B cell (primary cell): ENCODE measurements at regions not wholly inside any gene's neighbourhood (a gene's known extent, or its start where the extent isn't known, plus 50 kb on each side); places are given as distances from the start of the nearest gene placed in this dataset.

ENCODE experiments used
- ATAC-seq: fragments of 200-7000 bp; cut with Tn5 transposase; one replicate; pipeline ENCODE4 v1.10.0; 2021; ENCODE audit warnings: low read depth, mild to moderate bottlenecking, moderate number of reproducible peaks, moderate library complexity
- CTCF ChIA-PET: fragments of 350-600 bp; sonication (Branson Sonifier 250); formaldehyde crosslinking; loops from one replicate; lab custom pipeline; 2021; ENCODE audit warnings: antibody characterized with exemption, inconsistent platforms; lab: Charles Lee
- POLR2A ChIA-PET: fragments of 350-600 bp; sonication (Branson Sonifier 250); formaldehyde crosslinking; loops from one replicate; lab custom pipeline; 2021; ENCODE audit warnings: antibody characterized with exemption; lab: Charles Lee
- DNase-seq: peaks from one replicate; pipeline ENCODE4 v3.0.0; 2013
- H2AFZ ChIP-seq: 2 replicates; pipeline ENCODE4 v1.6.1; 2012; ENCODE audit warnings: mild to moderate bottlenecking, low read depth, low read length; ENCODE audit not compliant: insufficient read depth, poor library complexity, severe bottlenecking
- H3K27ac ChIP-seq, 2 donors: 1 replicate in 1 of 2; 2 replicates in 1 of 2; pipeline ENCODE4 v1.5.1; 2012 to 2013; ENCODE audit warnings: low read length in 2 of 2, mild to moderate bottlenecking in 2 of 2, moderate library complexity in 1 of 2
- H3K27me3 ChIP-seq, 4 experiments: fragments of 200-600 bp in 1 of 4; sonication (generic) in 1 of 4; replicated peaks in 1 of 4; 1 replicate in 2 of 4; 2 replicates in 2 of 4; pipeline versions ENCODE4 v1.6.1 to v1.7.0; 2013 to 2016; ENCODE audit warnings: low read length in 3 of 4, mild to moderate bottlenecking in 2 of 4, mixed read lengths in 1 of 4, moderate library complexity in 1 of 4; ENCODE audit not compliant: insufficient read depth in 4 of 4, control insufficient read depth in 3 of 4; ENCODE audit errors: control extremely low read depth in 1 of 4
- H3K36me3 ChIP-seq, 2 experiments: replicated peaks in 1 of 2; 1 replicate in 1 of 2; 2 replicates in 1 of 2; pipeline versions ENCODE4 v1.6.1 to v1.7.1; 2013; ENCODE audit warnings: low read length in 1 of 2; ENCODE audit not compliant: insufficient read depth in 2 of 2, control insufficient read depth in 1 of 2; ENCODE audit errors: control extremely low read depth in 1 of 2, extremely low read depth in 1 of 2
- H3K4me1 ChIP-seq, 2 donors: fragments of 200-600 bp in 1 of 2; sonication (generic) in 1 of 2; 1 replicate in 1 of 2; 2 replicates in 1 of 2; pipeline versions ENCODE4 v1.5.1 to v1.6.1; 2013 to 2017; ENCODE audit warnings: low read length in 2 of 2; ENCODE audit not compliant: control insufficient read depth in 2 of 2, insufficient read depth in 2 of 2
- H3K4me2 ChIP-seq: replicated peaks from 2 replicates; pipeline ENCODE3; 2012; ENCODE audit warnings: mild to moderate bottlenecking, low read depth, low read length; ENCODE audit not compliant: poor library complexity, severe bottlenecking
- H3K4me3 ChIP-seq, 5 experiments: fragments of 200-600 bp in 1 of 5; sonication (generic) in 1 of 5; 1 replicate in 3 of 5; 2 replicates in 2 of 5; pipeline versions ENCODE4 v1.5.1 to v1.7.0; 2011 to 2016; ENCODE audit warnings: low read length in 4 of 5, mild to moderate bottlenecking in 4 of 5, low read depth in 2 of 5, control low read depth in 1 of 5, moderate library complexity in 1 of 5; ENCODE audit not compliant: insufficient read depth in 1 of 5; ENCODE audit errors: control extremely low read depth in 1 of 5, extremely low read depth in 1 of 5
- H3K79me2 ChIP-seq: fragments of 200-600 bp; sonication (generic); one replicate; pipeline ENCODE4 v1.6.0; 2016; ENCODE audit warnings: low read length; ENCODE audit not compliant: control insufficient read depth, insufficient read depth
- H3K9ac ChIP-seq: fragments of 200-600 bp; sonication (generic); 2 replicates; pipeline ENCODE4 v1.6.1; 2017; ENCODE audit warnings: mild to moderate bottlenecking, low read length, moderate library complexity
- H3K9me3 ChIP-seq, 3 donors: one replicate each; pipeline versions ENCODE4 v1.6.1 to v1.7.1; 2013; ENCODE audit warnings: low read length in 2 of 3; ENCODE audit not compliant: control insufficient read depth in 2 of 3, insufficient read depth in 1 of 3; ENCODE audit errors: control extremely low read depth in 1 of 3
- H4K20me1 ChIP-seq: 2 replicates; pipeline ENCODE4 v1.6.0; 2012; ENCODE audit warnings: mild to moderate bottlenecking, low read length; ENCODE audit not compliant: insufficient read depth, control insufficient read depth, poor library complexity, severe bottlenecking
- H3K27ac Mint-ChIP-seq: one replicate; pipeline ENCODE4 v1.8.0; 2021; ENCODE audit warnings: mixed read lengths
- H3K27me3 Mint-ChIP-seq: one replicate; pipeline ENCODE4 v1.8.0; 2021; ENCODE audit warnings: mixed read lengths
- H3K4me1 Mint-ChIP-seq: one replicate; pipeline ENCODE4 v1.8.0; 2021; ENCODE audit warnings: mixed read lengths
- H3K4me3 Mint-ChIP-seq: one replicate; pipeline ENCODE4 v1.8.0; 2021; ENCODE audit warnings: mixed read lengths
- H3K9me3 Mint-ChIP-seq: one replicate; pipeline ENCODE4 v1.8.0; 2022; ENCODE audit warnings: mixed read lengths; ENCODE audit not compliant: insufficient read depth
- CTCF ChIP-seq: fragments of 200-600 bp; IDR thresholded peaks from one replicate; pipeline ENCODE4 v1.8.0; 2022; ENCODE audit warnings: antibody characterized with exemption, mild to moderate bottlenecking
- EZH2 ChIP-seq: IDR thresholded peaks from 2 replicates; pipeline ENCODE4 v1.6.1; 2012; ENCODE audit warnings: borderline replicate concordance, low read depth, mild to moderate bottlenecking, moderate library complexity, low read length; ENCODE audit not compliant: insufficient read depth, poor library complexity, severe bottlenecking
- WGBS: methylation state at CpG from one replicate; pipeline ENCODE4 v1.1.5; 2013; ENCODE audit warnings: missing lambda C conversion rate; ENCODE audit not compliant: insufficient coverage; 5-methylcytosine and 5-hydroxymethylcytosine counted together
- intact Hi-C: fragments of 100-400 bp; cut with micrococcal nuclease; formaldehyde crosslinking; loops from one replicate; pipeline ENCODE4 v1.10.0; 2022

DNA sequence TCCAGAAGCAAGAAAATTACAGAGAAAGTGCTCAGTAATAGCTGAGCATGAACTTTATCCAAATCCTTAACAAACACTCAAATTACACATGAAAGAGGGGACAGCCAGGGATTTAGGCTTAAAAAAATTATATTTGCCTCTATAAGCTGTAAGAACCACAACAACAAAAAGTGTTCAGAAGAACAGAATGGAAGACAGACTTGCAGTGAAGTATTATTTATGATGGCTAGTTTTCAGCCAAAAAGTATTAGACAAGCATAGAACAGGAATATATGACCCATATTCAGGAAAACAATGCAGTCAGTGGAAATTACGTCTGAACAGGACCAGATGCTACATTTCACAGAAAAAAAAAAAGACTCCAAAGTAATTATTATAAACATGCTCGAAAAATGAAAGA is 1246.3 kb downstream of the NCAM2 start:
- WGBS: no CpG with 5 or more reads among the region's 2 CpGs
- ATAC-seq (no peak), DNase-seq (no peak)
- H2AFZ ChIP-seq: no peak overlapping the region
- Mint-ChIP-seq H3K9me3 (no peaks in the 10 kb centered on the region), H3K4me1 (no peaks in the 10 kb centered on the region), H3K27ac (no peak overlapping the region), H3K4me3 (no peak overlapping the region), H3K27me3 (no peaks in the 10 kb centered on the region)
- H3K4me3 ChIP-seq: no peak overlapping the region
- no peak overlapping the region for H3K27ac ChIP-seq
- ChIA-PET POLR2A (no interaction called here), CTCF (no interaction called here)
- H4K20me1 ChIP-seq: no peaks in the 10 kb centered on the region
- no peaks in the 10 kb centered on the region for H3K4me1 ChIP-seq
- no peak overlapping the region for H3K4me2 ChIP-seq
- no peaks in the 10 kb centered on the region for H3K36me3 ChIP-seq
- no peaks in the 10 kb centered on the region for H3K79me2 ChIP-seq
- no peaks in the 10 kb centered on the region for H3K27me3 ChIP-seq
- no peak for TF ChIP-seq EZH2
- no peak overlapping the region for H3K9ac ChIP-seq
- no peaks in the 10 kb centered on the region for H3K9me3 ChIP-seq
- intact Hi-C loops: no loop called here

DNA sequence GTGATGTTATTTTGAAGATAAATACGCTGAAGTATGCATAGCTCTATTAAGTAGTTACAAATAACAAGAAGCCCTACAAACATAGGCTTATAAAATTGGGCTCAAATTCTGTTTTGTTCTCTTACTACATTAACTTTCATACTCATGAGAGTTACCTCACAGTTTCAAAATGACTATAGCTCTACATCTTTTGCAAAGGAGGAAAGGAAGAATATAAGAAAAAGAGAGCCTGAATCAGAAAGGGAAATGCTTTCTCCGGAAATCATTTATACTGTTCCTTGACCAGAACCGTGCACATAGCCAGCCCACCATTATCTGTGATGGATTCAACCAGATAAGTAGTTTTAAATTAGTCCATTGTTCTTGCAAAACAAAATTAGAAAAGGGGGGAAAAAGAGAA is 1252.1 kb downstream of the NCAM2 start:
- no peak overlapping the region for H3K27ac Mint-ChIP-seq
- ChIA-PET CTCF (no interaction called here), POLR2A (no interaction called here)
- 88% methylated on average over 2 of the region's 3 CpGs for WGBS
- H3K9me3 Mint-ChIP-seq: no peaks in the 10 kb centered on the region
- no peak for TF ChIP-seq EZH2
- no peak for TF ChIP-seq CTCF
- Histone ChIP-seq H3K36me3 (no peaks in the 10 kb centered on the region), H3K4me1 (no peaks in the 10 kb centered on the region), H3K27ac (no peak overlapping the region), H2AFZ (no peak overlapping the region), H3K4me2 (no peak overlapping the region), H3K9ac (no peak overlapping the region), H3K4me3 (no peak overlapping the region), H3K27me3 (no peaks in the 10 kb centered on the region), H3K9me3 (no peaks in the 10 kb centered on the region), H4K20me1 (no peaks in the 10 kb centered on the region), H3K79me2 (no peaks in the 10 kb centered on the region)
- intact Hi-C loops: no loop called here
- no peak for DNase-seq
- no peak overlapping the region for H3K4me3 Mint-ChIP-seq
- no peaks in the 10 kb centered on the region for H3K27me3 Mint-ChIP-seq
- no peaks in the 10 kb centered on the region for H3K4me1 Mint-ChIP-seq
- ATAC-seq: no peak
